CD14-positive monocyte (primary cell): ENCODE measurements at regions not wholly inside any gene's neighbourhood (a gene's known extent, or its start where the extent isn't known, plus 50 kb on each side); places are given as distances from the start of the nearest gene placed in this dataset.

ENCODE experiments used
- DNase-seq, 3 donors: peaks; one replicate each; pipeline ENCODE4 v3.0.0-alpha.2; 2011 to 2022
- H2AFZ ChIP-seq: 2 replicates; pipeline ENCODE4 v1.6.0; 2012; ENCODE audit warnings: mild to moderate bottlenecking, low read depth, low read length, inconsistent platforms; ENCODE audit not compliant: insufficient read depth, poor library complexity, severe bottlenecking
- H3K27ac ChIP-seq, 2 donors: 1 replicate in 1 of 2; 2 replicates in 1 of 2; pipeline ENCODE4 v1.5.1; 2012 to 2013; ENCODE audit warnings: low read length in 2 of 2, control low read depth in 1 of 2, inconsistent platforms in 1 of 2, low read depth in 1 of 2, mild to moderate bottlenecking in 1 of 2
- H3K27me3 ChIP-seq, 2 donors: one replicate each; pipeline versions ENCODE4 v1.6.0 to v1.6.1; 2011 to 2013; ENCODE audit warnings: low read length in 2 of 2; ENCODE audit not compliant: control insufficient read depth in 2 of 2, insufficient read depth in 2 of 2
- H3K36me3 ChIP-seq, 2 donors: replicated peaks in 1 of 2; 1 replicate in 1 of 2; 2 replicates in 1 of 2; pipeline versions ENCODE4 v1.5.1 to v1.6.1; 2012 to 2013; ENCODE audit warnings: low read length in 2 of 2, control low read depth in 1 of 2, inconsistent platforms in 1 of 2, mild to moderate bottlenecking in 1 of 2; ENCODE audit not compliant: insufficient read depth in 2 of 2, control insufficient read depth in 1 of 2
- H3K4me1 ChIP-seq, 2 donors: 1 replicate in 1 of 2; 2 replicates in 1 of 2; pipeline versions ENCODE4 v1.5.1 to v1.6.1; 2012 to 2013; ENCODE audit warnings: low read length in 2 of 2, control low read depth in 1 of 2, inconsistent platforms in 1 of 2, mild to moderate bottlenecking in 1 of 2, moderate library complexity in 1 of 2; ENCODE audit not compliant: insufficient read depth in 2 of 2, control insufficient read depth in 1 of 2
- H3K4me2 ChIP-seq: replicated peaks from 2 replicates; pipeline ENCODE3; 2012; ENCODE audit warnings: low read length, moderate library complexity, mild to moderate bottlenecking; ENCODE audit not compliant: poor library complexity, severe bottlenecking; ENCODE audit errors: extremely low read depth
- H3K4me3 ChIP-seq, 3 experiments: fragments of 200-600 bp in 1 of 3; sonication (generic) in 1 of 3; replicated peaks in 1 of 3; 1 replicate in 2 of 3; 2 replicates in 1 of 3; pipeline ENCODE4 v1.5.1; 2011 to 2013; ENCODE audit warnings: low read length in 3 of 3, mild to moderate bottlenecking in 3 of 3, control low read depth in 2 of 3, low read depth in 2 of 3, inconsistent platforms in 1 of 3, moderate library complexity in 1 of 3
- H3K79me2 ChIP-seq: 2 replicates; pipeline ENCODE4 v1.6.0; 2012; ENCODE audit warnings: mild to moderate bottlenecking, control low read depth, inconsistent platforms, low read length, moderate library complexity; ENCODE audit not compliant: insufficient read depth
- H3K9ac ChIP-seq: 2 replicates; pipeline ENCODE4 v1.6.0; 2017; ENCODE audit warnings: low read length, mild to moderate bottlenecking; ENCODE audit not compliant: insufficient read depth, poor library complexity, severe bottlenecking
- H3K9me3 ChIP-seq, 2 donors: replicated peaks in 1 of 2; 1 replicate in 1 of 2; 2 replicates in 1 of 2; pipeline versions ENCODE4 v1.5.1 to v1.6.1; 2012 to 2013; ENCODE audit warnings: low read length in 2 of 2, control low read depth in 1 of 2; ENCODE audit not compliant: control insufficient read depth in 1 of 2, insufficient read depth in 1 of 2
- H4K20me1 ChIP-seq: 2 replicates; pipeline ENCODE4 v1.6.0; 2012; ENCODE audit warnings: mild to moderate bottlenecking, low read length, control low read depth, moderate library complexity; ENCODE audit not compliant: insufficient read depth
- H3K27ac Mint-ChIP-seq, 7 donors: one replicate each; pipeline ENCODE4 v1.8.0; 2020; ENCODE audit warnings: mild to moderate bottlenecking in 7 of 7, mixed read lengths in 7 of 7, moderate library complexity in 6 of 7, inconsistent platforms in 2 of 7
- H3K27me3 Mint-ChIP-seq, 3 donors: one replicate each; pipeline ENCODE4 v1.8.0; 2021 to 2022; ENCODE audit warnings: low read depth in 3 of 3, mild to moderate bottlenecking in 3 of 3, mixed read lengths in 3 of 3, moderate library complexity in 3 of 3, inconsistent platforms in 1 of 3
- H3K36me3 Mint-ChIP-seq, 2 donors: one replicate each; pipeline ENCODE4 v1.8.0; 2020; ENCODE audit warnings: mixed read lengths in 2 of 2, inconsistent platforms in 1 of 2, mild to moderate bottlenecking in 1 of 2
- H3K4me1 Mint-ChIP-seq: one replicate; pipeline ENCODE4 v1.8.0; 2020; ENCODE audit warnings: mild to moderate bottlenecking, mixed read lengths
- H3K4me3 Mint-ChIP-seq, 2 donors: one replicate each; pipeline ENCODE4 v1.8.0; 2020; ENCODE audit warnings: mild to moderate bottlenecking in 2 of 2, mixed read lengths in 2 of 2, moderate library complexity in 1 of 2
- H3K9me3 Mint-ChIP-seq, 7 donors: one replicate each; pipeline ENCODE4 v1.8.0; 2020 to 2022; ENCODE audit warnings: mixed read lengths in 7 of 7, mild to moderate bottlenecking in 6 of 7, moderate library complexity in 6 of 7, inconsistent platforms in 2 of 7
- CTCF ChIP-seq: fragments of 200-600 bp; IDR thresholded peaks from one replicate; pipeline ENCODE4 v1.8.0; 2022; ENCODE audit warnings: antibody characterized with exemption, mild to moderate bottlenecking
- WGBS: methylation state at CpG from one replicate; pipeline ENCODE4 v1.1.5; 2013; ENCODE audit warnings: missing lambda C conversion rate; ENCODE audit not compliant: insufficient coverage; 5-methylcytosine and 5-hydroxymethylcytosine counted together
- intact Hi-C, 2 donors: fragments of 100-400 bp; cut with micrococcal nuclease; formaldehyde crosslinking; loops; one replicate each; pipeline versions ENCODE4 v1.15.0 to v1.15.1; 2023

- Mint-ChIP-seq H3K36me3 (no peaks in the 10 kb centered on the region), H3K4me3 (no peak overlapping the region), H3K4me1 (no peaks in the 10 kb centered on the region), H3K27ac (no peak overlapping the region), H3K9me3 (peaks cover 0 to 6% (median 0%) of the 10 kb centered on the region in 7 donors), H3K27me3 (no peaks in the 10 kb centered on the region)
- Histone ChIP-seq H3K4me3 (no peak overlapping the region), H3K27me3 (no peaks in the 10 kb centered on the region), H3K4me2 (no peak overlapping the region), H4K20me1 (no peaks in the 10 kb centered on the region), H3K9ac (no peak overlapping the region), H2AFZ (no peak overlapping the region), H3K36me3 (no peaks in the 10 kb centered on the region), H3K27ac (no peak overlapping the region), H3K9me3 (peaks cover 0 to 7% of the 10 kb centered on the region in 2 donors), H3K79me2 (no peaks in the 10 kb centered on the region), H3K4me1 (no peaks in the 10 kb centered on the region)
- TF ChIP-seq CTCF, result no peak
- 100% methylated on average over 1 of the region's 7 CpGs for WGBS
- intact Hi-C loops, result no loop called here
- DNase-seq, result no peak
These were observed 1752.2 kb upstream of the PCDH20 start for GRCh38 chr13:63167699-63168337.

- Histone ChIP-seq H3K4me3 (no peak overlapping the region), H3K79me2 (no peaks in the 10 kb centered on the region), H3K4me2 (no peak overlapping the region), H3K27me3 (no peaks in the 10 kb centered on the region), H3K4me1 (no peaks in the 10 kb centered on the region), H4K20me1 (no peaks in the 10 kb centered on the region), H3K9me3 (peaks cover 0 to 7% of the 10 kb centered on the region in 2 donors), H3K27ac (no peak overlapping the region), H2AFZ (no peak overlapping the region), H3K36me3 (no peaks in the 10 kb centered on the region), H3K9ac (no peak overlapping the region)
- WGBS, result no CpG with 5 or more reads among the region's 4 CpGs
- no peaks in the 10 kb centered on the region for H3K4me1 Mint-ChIP-seq
- peaks cover 0 to 5% (median 0%) of the 10 kb centered on the region in 7 donors for H3K9me3 Mint-ChIP-seq
- DNase-seq, result no peak
- no peaks in the 10 kb centered on the region for H3K36me3 Mint-ChIP-seq
- H3K27me3 Mint-ChIP-seq, result no peaks in the 10 kb centered on the region
- no peak for TF ChIP-seq CTCF
- H3K27ac Mint-ChIP-seq, result no peak overlapping the region
- H3K4me3 Mint-ChIP-seq, result no peak overlapping the region
- intact Hi-C loops, result no loop called here
These were observed 1750.7 kb upstream of the PCDH20 start for GRCh38 chr13:63166345-63166744.
